Activated CD4-positive, alpha-beta T cell treated with anti-CD3 and anti-CD28 coated beads, Interleukin-2, amount 10 ng/mL, durations not matched to agents 24 days and 14 days (primary cell): ENCODE measurements at regions not wholly inside any gene's neighbourhood (a gene's known extent, or its start where the extent isn't known, plus 50 kb on each side); places are given as distances from the start of the nearest gene placed in this dataset.
"Not testable (repeated sequence)": the region's sequence is repeated elsewhere in the genome, so short reads cannot be mapped to it uniquely, and the experiment has no call there.

ENCODE experiments used
- DNase-seq: peaks from one replicate; pipeline ENCODE4 v3.0.0; 2022
- H3K27ac Mint-ChIP-seq: one replicate; pipeline ENCODE4 v1.8.0; 2022; ENCODE audit warnings: mild to moderate bottlenecking, mixed read lengths
- H3K27me3 Mint-ChIP-seq: one replicate; pipeline ENCODE4 v1.8.0; 2022; ENCODE audit warnings: mixed read lengths
- H3K36me3 Mint-ChIP-seq: one replicate; pipeline ENCODE4 v1.8.0; 2022; ENCODE audit warnings: low read depth, mild to moderate bottlenecking, mixed read lengths
- H3K4me1 Mint-ChIP-seq: one replicate; pipeline ENCODE4 v1.8.0; 2021; ENCODE audit warnings: mixed read lengths
- H3K4me3 Mint-ChIP-seq: one replicate; pipeline ENCODE4 v1.8.0; 2022; ENCODE audit warnings: mild to moderate bottlenecking, moderate library complexity, mixed read lengths
- H3K9me3 Mint-ChIP-seq: one replicate; pipeline ENCODE4 v1.8.0; 2021; ENCODE audit warnings: mixed read lengths
- intact Hi-C: fragments of 100-400 bp; cut with micrococcal nuclease; formaldehyde crosslinking; loops from one replicate; pipeline ENCODE4 v1.15.1; 2023

GRCh38 chr14:47966076-47966810 is 290.8 kb upstream of the MDGA2 start:
- intact Hi-C loops, result no loop called here
- Mint-ChIP-seq H3K36me3 (no peaks in the 10 kb centered on the region), H3K9me3 (no peaks in the 10 kb centered on the region), H3K27me3 (no peaks in the 10 kb centered on the region), H3K4me1 (no peaks in the 10 kb centered on the region), H3K27ac (no peak overlapping the region), H3K4me3 (no peak overlapping the region)
- no peak for DNase-seq

GRCh38 chr14:47961634-47962033 is 286.2 kb upstream of the MDGA2 start:
- no peaks in the 10 kb centered on the region for H3K4me1 Mint-ChIP-seq
- no peak overlapping the region for H3K4me3 Mint-ChIP-seq
- no peaks in the 10 kb centered on the region for H3K36me3 Mint-ChIP-seq
- H3K27ac Mint-ChIP-seq, result no peak overlapping the region
- H3K9me3 Mint-ChIP-seq, result no peaks in the 10 kb centered on the region
- no peak for DNase-seq
- intact Hi-C loops, result no loop called here
- H3K27me3 Mint-ChIP-seq, result no peaks in the 10 kb centered on the region

DNA sequence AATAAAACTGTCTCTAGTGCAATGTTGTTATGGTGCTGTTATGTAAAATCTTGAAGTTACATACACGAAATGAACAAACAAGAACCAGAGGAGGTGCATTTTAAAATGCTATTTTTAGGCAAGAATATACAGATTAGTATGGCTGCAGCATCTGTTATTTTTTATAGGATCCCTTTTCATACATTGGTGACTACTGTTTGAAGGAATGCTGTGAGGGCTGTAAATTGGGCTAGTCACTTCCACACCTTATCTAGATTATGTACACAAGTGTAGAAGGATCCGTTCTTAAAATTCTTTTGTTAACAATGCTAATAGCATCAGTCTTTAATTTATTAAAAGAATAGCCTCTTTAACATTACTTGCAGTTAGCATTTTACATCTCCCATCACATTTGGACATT is 284.3 kb upstream of the MDGA2 start:
- no peak overlapping the region for H3K27ac Mint-ChIP-seq
- no peaks in the 10 kb centered on the region for H3K36me3 Mint-ChIP-seq

GRCh38 chr14:47949006-47949405 is 273.6 kb upstream of the MDGA2 start:
- Mint-ChIP-seq H3K4me1 (no peaks in the 10 kb centered on the region), H3K4me3 (no peak overlapping the region), H3K9me3 (peaks cover 4% of the 10 kb centered on the region), H3K36me3 (no peaks in the 10 kb centered on the region), H3K27me3 (no peaks in the 10 kb centered on the region), H3K27ac (no peak overlapping the region)
- DNase-seq, result no peak
- intact Hi-C loops, result no loop called here

More for the DNA sequence above, 284.3 kb upstream of the MDGA2 start:
- intact Hi-C loops, result no loop called here
- Mint-ChIP-seq H3K4me1 (no peaks in the 10 kb centered on the region), H3K4me3 (no peak overlapping the region), H3K9me3 (no peaks in the 10 kb centered on the region), H3K27me3 (no peaks in the 10 kb centered on the region)
- no peak for DNase-seq

DNA sequence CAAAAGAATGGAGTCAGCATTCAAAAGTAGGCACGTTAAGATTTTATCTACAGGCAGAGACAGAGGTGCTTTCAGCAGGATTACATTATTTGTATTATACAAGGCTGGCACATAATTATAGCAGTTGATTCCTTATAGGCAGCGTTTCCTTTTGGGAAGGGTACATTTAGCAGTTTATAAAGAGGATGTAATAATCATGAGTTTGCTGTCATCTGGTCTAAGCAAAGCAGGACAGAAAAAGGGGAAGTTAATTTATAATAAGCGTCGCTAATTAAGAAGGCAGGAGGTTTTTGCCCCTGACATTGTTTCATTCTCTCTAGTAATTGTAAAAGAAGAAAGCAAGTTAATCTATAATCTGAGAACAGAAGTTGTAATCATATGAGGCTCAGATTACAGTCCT is 259.9 kb upstream of the MDGA2 start:
- H3K27ac Mint-ChIP-seq, result no peak overlapping the region
- intact Hi-C loops, result no loop called here
- H3K4me1 Mint-ChIP-seq, result no peaks in the 10 kb centered on the region
- H3K4me3 Mint-ChIP-seq, result no peak overlapping the region
- no peak for DNase-seq
- H3K9me3 Mint-ChIP-seq, result no peaks in the 10 kb centered on the region
- no peaks in the 10 kb centered on the region for H3K36me3 Mint-ChIP-seq
- no peaks in the 10 kb centered on the region for H3K27me3 Mint-ChIP-seq

DNA sequence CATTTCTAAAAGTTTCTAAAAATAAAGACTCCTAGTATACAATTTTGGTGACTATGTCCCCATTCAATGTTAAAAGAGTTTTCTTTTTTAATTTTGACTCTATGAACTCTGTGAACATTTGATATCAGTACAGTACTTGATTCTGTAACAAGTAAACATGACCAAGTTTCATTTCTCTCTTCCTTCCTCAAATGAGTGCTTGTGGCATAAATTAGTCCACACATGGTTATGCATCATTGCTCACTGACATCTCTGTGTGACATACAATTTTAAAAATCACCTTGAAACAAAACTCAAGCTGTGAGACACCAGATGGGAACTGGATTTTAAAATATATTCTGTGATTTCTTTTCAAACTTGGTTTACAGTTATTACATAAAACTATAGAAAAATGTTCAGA is 253.9 kb upstream of the MDGA2 start:
- Mint-ChIP-seq H3K27ac (no peak overlapping the region), H3K4me3 (no peak overlapping the region), H3K27me3 (no peaks in the 10 kb centered on the region), H3K9me3 (peaks cover 8% of the 10 kb centered on the region), H3K36me3 (no peaks in the 10 kb centered on the region), H3K4me1 (no peaks in the 10 kb centered on the region)
- intact Hi-C loops, result no loop called here
- DNase-seq, result no peak

DNA sequence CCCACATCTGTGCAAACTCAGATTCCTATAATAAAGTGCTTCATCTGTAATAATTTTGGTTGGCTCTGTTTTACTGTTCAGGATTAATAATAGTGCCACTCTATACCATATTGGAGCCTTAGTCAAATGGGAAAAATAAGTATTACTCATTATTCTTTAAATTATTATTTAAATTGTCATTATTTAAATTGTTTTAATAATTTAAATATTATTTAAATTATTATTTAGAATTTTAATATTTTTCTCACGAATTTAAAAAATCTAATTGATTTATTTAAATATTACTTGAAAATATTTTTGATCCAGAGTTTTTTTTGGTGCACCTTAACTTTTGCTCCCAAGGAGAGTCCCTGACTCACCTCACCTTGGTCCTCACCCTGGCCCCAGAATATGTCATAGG is 245.7 kb upstream of the MDGA2 start:
- H3K4me1 Mint-ChIP-seq, result no peaks in the 10 kb centered on the region
- peaks cover under 1% of the 10 kb centered on the region for H3K9me3 Mint-ChIP-seq
- no peaks in the 10 kb centered on the region for H3K36me3 Mint-ChIP-seq
- H3K4me3 Mint-ChIP-seq, result no peak overlapping the region
- DNase-seq, result no peak
- H3K27me3 Mint-ChIP-seq, result no peaks in the 10 kb centered on the region
- intact Hi-C loops, result no loop called here
- H3K27ac Mint-ChIP-seq, result no peak overlapping the region

GRCh38 chr14:47919997-47920396 is 244.6 kb upstream of the MDGA2 start:
- H3K4me1 Mint-ChIP-seq, result no peaks in the 10 kb centered on the region
- no peak overlapping the region for H3K27ac Mint-ChIP-seq
- no peak overlapping the region for H3K4me3 Mint-ChIP-seq
- H3K36me3 Mint-ChIP-seq, result no peaks in the 10 kb centered on the region
- intact Hi-C loops, result no loop called here
- DNase-seq, result no peak
- H3K9me3 Mint-ChIP-seq, result no peaks in the 10 kb centered on the region
- H3K27me3 Mint-ChIP-seq, result no peaks in the 10 kb centered on the region

DNA sequence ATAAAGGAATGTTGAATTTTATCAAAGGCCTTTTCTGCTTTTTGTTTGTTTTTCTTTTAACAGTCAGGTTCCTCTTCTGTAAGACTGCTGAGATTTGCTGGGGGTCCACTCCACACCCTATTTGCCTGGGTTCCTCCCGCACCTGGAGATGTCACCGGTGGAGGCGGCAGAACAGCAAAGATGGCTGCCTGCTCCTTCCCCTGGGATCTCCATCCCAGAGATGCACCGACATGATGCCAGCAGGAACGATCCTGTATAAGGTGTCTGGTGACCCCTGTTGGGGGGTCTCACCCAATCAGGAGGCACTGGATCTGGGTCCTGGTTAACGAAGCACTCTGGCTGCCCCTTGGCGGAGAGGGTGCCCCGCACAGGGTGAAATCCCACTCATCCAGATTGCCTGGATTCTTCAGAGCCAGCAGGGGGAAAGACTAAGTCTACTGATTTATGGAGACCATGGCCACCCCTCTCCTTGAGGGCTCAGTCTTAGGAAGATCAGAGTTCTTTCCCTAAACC is 244.0 kb upstream of the MDGA2 start:
- H3K36me3 Mint-ChIP-seq, result no peaks in the 10 kb centered on the region
- H3K4me1 Mint-ChIP-seq, result no peaks in the 10 kb centered on the region
- DNase-seq, result no peak
- no peak overlapping the region for H3K27ac Mint-ChIP-seq
- no peaks in the 10 kb centered on the region for H3K27me3 Mint-ChIP-seq
- H3K9me3 Mint-ChIP-seq, result no peaks in the 10 kb centered on the region
- no peak overlapping the region for H3K4me3 Mint-ChIP-seq
- intact Hi-C loops, result no loop called here

- Mint-ChIP-seq H3K36me3 (no peaks in the 10 kb centered on the region), H3K4me3 (no peak overlapping the region), H3K4me1 (no peaks in the 10 kb centered on the region), H3K9me3 (no peaks in the 10 kb centered on the region), H3K27me3 (no peaks in the 10 kb centered on the region), H3K27ac (no peak overlapping the region)
- DNase-seq, result no peak
- intact Hi-C loops, result no loop called here
These were observed 242.0 kb upstream of the MDGA2 start for GRCh38 chr14:47917344-47917954.

DNA sequence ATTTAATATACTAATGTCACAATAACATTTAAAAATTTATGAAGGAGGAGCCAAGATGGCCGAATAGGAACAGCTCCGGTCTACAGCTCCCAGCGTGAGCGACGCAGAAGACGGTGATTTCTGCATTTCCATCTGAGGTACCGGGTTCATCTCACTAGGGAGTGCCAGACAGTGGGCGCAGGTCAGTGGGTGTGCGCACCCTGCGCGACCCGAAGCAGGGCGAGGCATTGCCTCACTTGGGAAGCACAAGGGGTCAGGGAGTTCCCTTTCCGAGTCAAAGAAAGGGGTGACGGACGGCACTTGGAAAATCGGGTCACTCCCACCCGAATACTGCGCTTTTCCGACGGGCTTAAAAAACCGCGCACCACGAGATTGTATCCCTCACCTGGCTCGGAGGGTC is 225.7 kb upstream of the MDGA2 start:
- H3K27ac Mint-ChIP-seq, DNase-seq, H3K4me3 Mint-ChIP-seq, H3K4me1 Mint-ChIP-seq, intact Hi-C loops, H3K9me3 Mint-ChIP-seq, H3K27me3 Mint-ChIP-seq, H3K36me3 Mint-ChIP-seq: not testable (repeated sequence)

- Mint-ChIP-seq H3K4me1 (no peaks in the 10 kb centered on the region), H3K4me3 (no peak overlapping the region), H3K9me3 (peaks cover 6% of the 10 kb centered on the region), H3K27ac (no peak overlapping the region), H3K27me3 (no peaks in the 10 kb centered on the region), H3K36me3 (no peaks in the 10 kb centered on the region)
- intact Hi-C loops, result no loop called here
- no peak for DNase-seq
These were observed 224.3 kb upstream of the MDGA2 start for GRCh38 chr14:47899685-47900084.

DNA sequence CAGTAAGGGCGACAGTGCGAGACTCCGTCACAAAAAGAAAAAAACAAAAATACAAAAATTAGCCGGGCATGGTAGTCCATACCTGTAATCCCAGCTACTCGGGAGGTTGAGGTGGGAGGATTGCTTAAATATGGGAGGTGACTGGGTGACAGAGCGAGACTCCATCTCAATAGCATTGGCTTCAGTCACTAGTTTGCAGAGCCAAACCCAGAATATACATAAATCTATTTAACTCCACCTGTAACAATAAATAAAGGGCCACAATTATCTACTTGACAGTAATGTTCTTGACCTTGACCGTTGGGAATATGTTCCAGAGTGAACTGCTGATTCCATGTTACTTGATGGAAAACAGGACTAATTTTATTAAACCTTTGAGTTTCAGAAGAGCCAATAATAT is 198.9 kb upstream of the MDGA2 start:
- DNase-seq, result no peak
- Mint-ChIP-seq H3K27ac (no peak overlapping the region), H3K36me3 (no peaks in the 10 kb centered on the region), H3K27me3 (no peaks in the 10 kb centered on the region), H3K4me3 (no peak overlapping the region), H3K4me1 (no peaks in the 10 kb centered on the region), H3K9me3 (peaks cover 3% of the 10 kb centered on the region)
- intact Hi-C loops, result no loop called here

GRCh38 chr14:47872588-47872987 is 197.2 kb upstream of the MDGA2 start:
- Mint-ChIP-seq H3K36me3 (no peaks in the 10 kb centered on the region), H3K4me1 (no peaks in the 10 kb centered on the region), H3K4me3 (no peak overlapping the region), H3K27me3 (no peaks in the 10 kb centered on the region), H3K27ac (no peak overlapping the region), H3K9me3 (peaks cover 3% of the 10 kb centered on the region)
- DNase-seq, result no peak
- intact Hi-C loops, result no loop called here

DNA sequence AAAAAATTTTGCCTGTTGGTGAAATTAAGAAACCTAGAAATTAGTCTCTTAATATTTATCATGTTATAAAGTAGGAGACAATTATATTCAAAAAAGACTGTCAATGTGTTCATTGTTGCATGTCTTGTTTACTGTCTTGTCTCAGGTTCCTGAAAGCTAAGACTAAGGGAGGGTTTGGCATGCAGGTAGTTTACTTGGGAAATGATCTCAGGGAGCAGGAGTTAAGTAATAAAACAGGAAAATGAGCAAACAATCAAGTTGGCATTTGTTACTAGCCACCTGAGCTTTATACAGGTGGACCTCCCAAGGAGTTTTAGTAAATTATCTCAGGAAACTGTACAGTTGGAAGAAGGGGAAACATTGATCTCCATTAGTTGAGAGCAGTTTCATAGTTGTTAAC is 188.0 kb upstream of the MDGA2 start:
- Mint-ChIP-seq H3K9me3 (no peaks in the 10 kb centered on the region), H3K27me3 (no peaks in the 10 kb centered on the region)

More for the DNA sequence above, 188.0 kb upstream of the MDGA2 start:
- Mint-ChIP-seq H3K4me3 (no peak overlapping the region), H3K4me1 (no peaks in the 10 kb centered on the region), H3K27ac (no peak overlapping the region), H3K36me3 (no peaks in the 10 kb centered on the region)
- no peak for DNase-seq
- intact Hi-C loops, result no loop called here
